ENCODE measurements at regions not wholly inside any gene's neighbourhood (a gene's known extent, or its start where the extent isn't known, plus 50 kb on each side); places are given as distances from the start of the nearest gene placed in this dataset.

DNA sequence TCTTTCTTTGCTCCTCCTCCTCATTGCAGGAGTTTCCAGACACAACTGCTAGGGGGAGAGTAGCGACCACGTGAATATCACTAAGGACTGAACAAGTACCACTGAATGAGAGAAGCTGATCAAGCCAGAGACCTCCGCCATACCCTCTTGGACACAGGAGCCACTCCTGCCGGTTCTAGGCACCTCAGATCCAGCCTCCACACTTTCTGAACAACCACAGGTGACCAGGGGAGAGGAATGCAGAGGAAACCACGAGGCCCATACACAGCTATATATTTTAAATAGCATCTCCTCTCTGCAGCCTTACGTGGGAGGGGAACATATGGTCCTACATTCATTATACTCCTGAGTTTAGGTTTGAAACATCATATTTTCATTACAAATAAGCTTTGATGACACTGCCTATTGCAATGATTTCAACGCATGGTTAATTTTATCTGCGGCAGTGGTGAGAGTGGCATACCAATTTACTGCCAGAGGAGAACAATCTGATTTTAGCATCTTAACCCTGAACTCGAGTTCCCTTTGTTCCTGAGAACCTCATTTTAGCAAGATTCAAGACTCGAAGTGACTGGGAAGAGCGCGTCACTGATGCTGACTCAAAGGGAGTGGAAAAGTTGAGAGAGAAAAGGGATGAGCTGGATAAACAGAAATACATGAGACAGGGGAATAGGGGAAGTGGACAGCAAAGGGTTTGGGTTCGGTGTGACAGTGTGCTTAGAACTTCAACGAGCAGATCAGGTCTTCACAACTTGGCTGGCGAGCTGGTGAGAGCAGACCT, 231.7 kb upstream of the PPARGC1A start:
- no peak for TF ChIP-seq NPAS2 (CRISPR knock-in tag; IDR thresholded peaks at IDR 0.05; ENCODE audit: borderline replicate concordance)
- TF ChIP-seq, protein P1, sequence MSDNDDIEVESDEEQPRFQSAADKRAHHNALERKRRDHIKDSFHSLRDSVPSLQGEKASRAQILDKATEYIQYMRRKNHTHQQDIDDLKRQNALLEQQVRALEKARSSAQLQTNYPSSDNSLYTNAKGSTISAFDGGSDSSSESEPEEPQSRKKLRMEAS (IDR thresholded peaks at IDR 0.05): no peak
- TF ChIP-seq, protein P2, sequence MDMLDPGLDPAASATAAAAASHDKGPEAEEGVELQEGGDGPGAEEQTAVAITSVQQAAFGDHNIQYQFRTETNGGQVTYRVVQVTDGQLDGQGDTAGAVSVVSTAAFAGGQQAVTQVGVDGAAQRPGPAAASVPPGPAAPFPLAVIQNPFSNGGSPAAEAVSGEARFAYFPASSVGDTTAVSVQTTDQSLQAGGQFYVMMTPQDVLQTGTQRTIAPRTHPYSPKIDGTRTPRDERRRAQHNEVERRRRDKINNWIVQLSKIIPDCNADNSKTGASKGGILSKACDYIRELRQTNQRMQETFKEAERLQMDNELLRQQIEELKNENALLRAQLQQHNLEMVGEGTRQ (IDR thresholded peaks at IDR 0.05): no peak
- TF ChIP-seq SMC3 (IDR thresholded peaks at IDR 0.05): no peak
- no peak for TF ChIP-seq NR3C1 (IDR thresholded peaks at IDR 0.05)
- TF ChIP-seq, protein P3, sequence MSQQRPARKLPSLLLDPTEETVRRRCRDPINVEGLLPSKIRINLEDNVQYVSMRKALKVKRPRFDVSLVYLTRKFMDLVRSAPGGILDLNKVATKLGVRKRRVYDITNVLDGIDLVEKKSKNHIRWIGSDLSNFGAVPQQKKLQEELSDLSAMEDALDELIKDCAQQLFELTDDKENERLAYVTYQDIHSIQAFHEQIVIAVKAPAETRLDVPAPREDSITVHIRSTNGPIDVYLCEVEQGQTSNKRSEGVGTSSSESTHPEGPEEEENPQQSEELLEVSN (IDR thresholded peaks at IDR 0.05; ENCODE audit: borderline replicate concordance, low read depth): no peak
- no peak for TF ChIP-seq RAD21 (conservative IDR thresholded peaks at IDR 0.05 in 1 of 2, IDR thresholded peaks at IDR 0.05 in 1 of 2)
- TF ChIP-seq, protein P4, sequence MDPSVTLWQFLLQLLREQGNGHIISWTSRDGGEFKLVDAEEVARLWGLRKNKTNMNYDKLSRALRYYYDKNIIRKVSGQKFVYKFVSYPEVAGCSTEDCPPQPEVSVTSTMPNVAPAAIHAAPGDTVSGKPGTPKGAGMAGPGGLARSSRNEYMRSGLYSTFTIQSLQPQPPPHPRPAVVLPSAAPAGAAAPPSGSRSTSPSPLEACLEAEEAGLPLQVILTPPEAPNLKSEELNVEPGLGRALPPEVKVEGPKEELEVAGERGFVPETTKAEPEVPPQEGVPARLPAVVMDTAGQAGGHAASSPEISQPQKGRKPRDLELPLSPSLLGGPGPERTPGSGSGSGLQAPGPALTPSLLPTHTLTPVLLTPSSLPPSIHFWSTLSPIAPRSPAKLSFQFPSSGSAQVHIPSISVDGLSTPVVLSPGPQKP (IDR thresholded peaks at IDR 0.05; ENCODE audit: low read depth, low read length): no peak
- no peak for TF ChIP-seq CHD2 (IDR thresholded peaks at IDR 0.05; ENCODE audit: low read length, partially characterized antibody)
- no peak for TF ChIP-seq GATA3 (IDR thresholded peaks at IDR 0.05; ENCODE audit: borderline replicate concordance)
- no peak for TF ChIP-seq FOSL2 (IDR thresholded peaks at IDR 0.05)
- no peak for TF ChIP-seq FOSL2 (CRISPR knock-in tag; IDR thresholded peaks at IDR 0.05)
- no peak for TF ChIP-seq TFCP2L1 (CRISPR knock-in tag; IDR thresholded peaks at IDR 0.05)
- TF ChIP-seq, protein P5, sequence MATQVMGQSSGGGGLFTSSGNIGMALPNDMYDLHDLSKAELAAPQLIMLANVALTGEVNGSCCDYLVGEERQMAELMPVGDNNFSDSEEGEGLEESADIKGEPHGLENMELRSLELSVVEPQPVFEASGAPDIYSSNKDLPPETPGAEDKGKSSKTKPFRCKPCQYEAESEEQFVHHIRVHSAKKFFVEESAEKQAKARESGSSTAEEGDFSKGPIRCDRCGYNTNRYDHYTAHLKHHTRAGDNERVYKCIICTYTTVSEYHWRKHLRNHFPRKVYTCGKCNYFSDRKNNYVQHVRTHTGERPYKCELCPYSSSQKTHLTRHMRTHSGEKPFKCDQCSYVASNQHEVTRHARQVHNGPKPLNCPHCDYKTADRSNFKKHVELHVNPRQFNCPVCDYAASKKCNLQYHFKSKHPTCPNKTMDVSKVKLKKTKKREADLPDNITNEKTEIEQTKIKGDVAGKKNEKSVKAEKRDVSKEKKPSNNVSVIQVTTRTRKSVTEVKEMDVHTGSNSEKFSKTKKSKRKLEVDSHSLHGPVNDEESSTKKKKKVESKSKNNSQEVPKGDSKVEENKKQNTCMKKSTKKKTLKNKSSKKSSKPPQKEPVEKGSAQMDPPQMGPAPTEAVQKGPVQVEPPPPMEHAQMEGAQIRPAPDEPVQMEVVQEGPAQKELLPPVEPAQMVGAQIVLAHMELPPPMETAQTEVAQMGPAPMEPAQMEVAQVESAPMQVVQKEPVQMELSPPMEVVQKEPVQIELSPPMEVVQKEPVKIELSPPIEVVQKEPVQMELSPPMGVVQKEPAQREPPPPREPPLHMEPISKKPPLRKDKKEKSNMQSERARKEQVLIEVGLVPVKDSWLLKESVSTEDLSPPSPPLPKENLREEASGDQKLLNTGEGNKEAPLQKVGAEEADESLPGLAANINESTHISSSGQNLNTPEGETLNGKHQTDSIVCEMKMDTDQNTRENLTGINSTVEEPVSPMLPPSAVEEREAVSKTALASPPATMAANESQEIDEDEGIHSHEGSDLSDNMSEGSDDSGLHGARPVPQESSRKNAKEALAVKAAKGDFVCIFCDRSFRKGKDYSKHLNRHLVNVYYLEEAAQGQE (IDR thresholded peaks at IDR 0.05): no peak
- no peak for TF ChIP-seq NFE2L2 (conservative IDR thresholded peaks at IDR 0.05; ENCODE audit: low read length)
- TF ChIP-seq ZC3H11A (IDR thresholded peaks at IDR 0.05): no peak
- TF ChIP-seq RNF2 (IDR thresholded peaks at IDR 0.05; ENCODE audit: borderline replicate concordance, low read depth): no peak
- no peak for TF ChIP-seq PHF8 (IDR thresholded peaks at IDR 0.05; ENCODE audit: borderline replicate concordance, low read depth)
- no peak for TF ChIP-seq RFX5 (IDR thresholded peaks at IDR 0.05)
- no peak for TF ChIP-seq JUNB (IDR thresholded peaks at IDR 0.05)
- no peak for TF ChIP-seq CBX8 (IDR thresholded peaks at IDR 0.05)
- Histone ChIP-seq H3K4me1 (no peaks in the 10 kb centered on the region), H3K27ac (no peak overlapping the region), H3K9me3 (no peaks in the 10 kb centered on the region), H3K4me3 (no peak overlapping the region), H3K4me2 (no peak overlapping the region)
- 29% methylated on average over 15 of the region's 15 CpGs for WGBS (ENCODE audit: missing lambda C conversion rate)
- ChIA-PET CTCF (interaction anchor here (1.0 kb wide), 1 partner anchor 10 kb away, joined by 3 read pairs; no protein-coding TSS in a partner anchor), POLR2A (no interaction called here)
- ATAC-seq: no peak
- no peak for DNase-seq (ENCODE audit: low read depth in 1 of 2, low spot score in 1 of 2)
- FAIRE-seq: no peak

Data from A549 (cell line).